K562 (cell line): ENCODE measurements at regions not wholly inside any gene's neighbourhood (a gene's known extent, or its start where the extent isn't known, plus 50 kb on each side); places are given as distances from the start of the nearest gene placed in this dataset.

Source experiments
- CXXC5 ChIP-seq: fragments of 250-450 bp; sonication (Bioruptor Pico); IDR thresholded peaks from 2 replicates; pipeline ENCODE4 v1.8.0; 2022; ENCODE audit warnings: inconsistent platforms, mild to moderate bottlenecking, moderate library complexity
- GABPB1 ChIP-seq: sonication (generic); formaldehyde crosslinking; IDR thresholded peaks from 2 replicates; pipeline ENCODE4 v1.8.0; 2022; ENCODE audit warnings: mild to moderate bottlenecking, missing genetic modification reagents
- IFI16 ChIP-seq: fragments of 250-450 bp; sonication (Bioruptor Pico); IDR thresholded peaks from 2 replicates; pipeline ENCODE4 v2.1.2; 2022; ENCODE audit warnings: mild to moderate bottlenecking, inconsistent platforms
- KLF13 ChIP-seq: fragments of 450-650 bp; IDR thresholded peaks from 2 replicates; pipeline ENCODE4 v1.6.1; 2016; ENCODE audit warnings: missing genetic modification characterization, low read depth, mild to moderate bottlenecking, missing compliant biosample characterization, moderate library complexity, borderline replicate concordance
- ZNF124 ChIP-seq: sonication (generic); formaldehyde crosslinking; IDR thresholded peaks from 2 replicates; pipeline ENCODE4 v1.8.1; 2022; ENCODE audit warnings: missing genetic modification reagents
- TF ChIP-seq, protein P1 (sequence below): fragments of 250-450 bp; sonication (Bioruptor Pico); IDR thresholded peaks from 2 replicates; pipeline ENCODE4 v1.4.0; 2020; ENCODE audit warnings: mild to moderate bottlenecking, moderate library complexity
- TF ChIP-seq, protein P2 (sequence below): IDR thresholded peaks from 3 replicates; pipeline ENCODE4 v1.6.1; 2011; ENCODE audit warnings: borderline replicate concordance, mild to moderate bottlenecking; ENCODE audit not compliant: insufficient read length, insufficient read depth

DNA sequence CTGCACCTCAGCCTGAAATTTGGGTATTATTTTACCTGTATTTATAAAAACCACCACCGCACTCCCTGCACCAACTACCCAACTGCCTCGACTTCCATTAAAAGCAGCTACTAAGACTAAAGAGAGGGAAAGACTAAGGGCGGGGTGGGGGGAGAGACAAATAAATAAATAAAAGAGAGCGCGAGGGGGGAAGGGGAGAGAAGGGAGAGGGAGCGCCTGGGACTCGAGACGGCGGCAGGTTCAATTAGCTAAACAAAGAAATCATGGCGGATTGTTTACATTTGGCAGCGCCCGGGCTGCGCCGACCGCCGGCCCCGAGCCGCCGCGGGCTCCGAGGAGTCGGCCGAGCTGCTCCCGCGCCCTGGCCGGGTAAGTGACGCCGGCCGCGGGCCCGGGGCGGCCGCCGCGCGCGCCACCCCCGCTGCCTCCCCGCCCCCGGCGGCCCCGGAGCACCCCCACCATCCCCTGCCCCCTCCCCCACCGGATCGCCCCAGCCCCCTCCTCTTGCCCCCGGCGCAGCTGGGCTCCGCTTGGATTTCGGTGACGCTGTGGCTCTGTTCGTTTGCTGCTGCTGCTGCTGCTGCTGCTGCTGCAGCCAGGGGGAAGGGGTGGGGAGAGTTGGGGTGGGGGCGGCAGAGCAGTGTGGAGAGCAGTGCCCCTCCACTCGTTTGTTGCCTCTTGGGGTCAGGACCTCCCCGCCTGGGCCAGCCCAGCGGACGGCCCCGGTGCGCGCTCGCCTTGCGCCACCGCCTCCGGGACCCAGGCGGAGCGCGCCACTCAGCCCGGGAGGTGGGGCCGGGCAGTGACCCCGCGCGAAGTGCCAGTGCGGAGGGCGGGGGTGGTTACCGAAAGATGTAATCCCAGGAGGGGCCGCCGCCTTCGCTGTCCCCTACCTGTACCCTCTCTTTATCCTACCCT is 187.2 kb upstream of the FANCL start (continued):
- TF ChIP-seq, protein P1, sequence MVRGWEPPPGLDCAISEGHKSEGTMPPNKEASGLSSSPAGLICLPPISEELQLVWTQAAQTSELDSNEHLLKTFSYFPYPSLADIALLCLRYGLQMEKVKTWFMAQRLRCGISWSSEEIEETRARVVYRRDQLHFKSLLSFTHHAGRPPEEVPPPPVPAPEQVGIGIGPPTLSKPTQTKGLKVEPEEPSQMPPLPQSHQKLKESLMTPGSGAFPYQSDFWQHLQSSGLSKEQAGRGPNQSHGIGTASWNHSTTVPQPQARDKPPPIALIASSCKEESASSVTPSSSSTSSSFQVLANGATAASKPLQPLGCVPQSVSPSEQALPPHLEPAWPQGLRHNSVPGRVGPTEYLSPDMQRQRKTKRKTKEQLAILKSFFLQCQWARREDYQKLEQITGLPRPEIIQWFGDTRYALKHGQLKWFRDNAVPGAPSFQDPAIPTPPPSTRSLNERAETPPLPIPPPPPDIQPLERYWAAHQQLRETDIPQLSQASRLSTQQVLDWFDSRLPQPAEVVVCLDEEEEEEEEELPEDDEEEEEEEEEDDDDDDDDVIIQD (CRISPR knock-in tag) = no peak
- TF ChIP-seq ZNF124 (no peak), GABPB1 (CRISPR knock-in tag) (no peak), CXXC5 (CRISPR knock-in tag) (no peak), IFI16 (CRISPR knock-in tag) (no peak), KLF13 (tag) (no peak)
- TF ChIP-seq, protein P2, sequence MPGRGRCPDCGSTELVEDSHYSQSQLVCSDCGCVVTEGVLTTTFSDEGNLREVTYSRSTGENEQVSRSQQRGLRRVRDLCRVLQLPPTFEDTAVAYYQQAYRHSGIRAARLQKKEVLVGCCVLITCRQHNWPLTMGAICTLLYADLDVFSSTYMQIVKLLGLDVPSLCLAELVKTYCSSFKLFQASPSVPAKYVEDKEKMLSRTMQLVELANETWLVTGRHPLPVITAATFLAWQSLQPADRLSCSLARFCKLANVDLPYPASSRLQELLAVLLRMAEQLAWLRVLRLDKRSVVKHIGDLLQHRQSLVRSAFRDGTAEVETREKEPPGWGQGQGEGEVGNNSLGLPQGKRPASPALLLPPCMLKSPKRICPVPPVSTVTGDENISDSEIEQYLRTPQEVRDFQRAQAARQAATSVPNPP = no peak
